Fibroblast of the aortic adventitia (primary cell): ENCODE measurements at regions not wholly inside any gene's neighbourhood (a gene's known extent, or its start where the extent isn't known, plus 50 kb on each side); places are given as distances from the start of the nearest gene placed in this dataset.

Source experiments
- DNase-seq: peaks from one replicate; pipeline ENCODE4 v3.0.0-alpha.2; 2010; ENCODE audit warnings: low read depth
- H3K4me3 ChIP-seq: 2 replicates; pipeline ENCODE4 v1.5.1; 2011; ENCODE audit warnings: low read depth, mild to moderate bottlenecking, control low read depth, low read length, moderate library complexity
- TF ChIP-seq, protein P1 (sequence below): IDR thresholded peaks from 2 replicates; pipeline ENCODE4 v1.5.1; 2011; ENCODE audit warnings: mild to moderate bottlenecking, low read length, control low read depth, inconsistent platforms; ENCODE audit not compliant: insufficient read depth

DNA sequence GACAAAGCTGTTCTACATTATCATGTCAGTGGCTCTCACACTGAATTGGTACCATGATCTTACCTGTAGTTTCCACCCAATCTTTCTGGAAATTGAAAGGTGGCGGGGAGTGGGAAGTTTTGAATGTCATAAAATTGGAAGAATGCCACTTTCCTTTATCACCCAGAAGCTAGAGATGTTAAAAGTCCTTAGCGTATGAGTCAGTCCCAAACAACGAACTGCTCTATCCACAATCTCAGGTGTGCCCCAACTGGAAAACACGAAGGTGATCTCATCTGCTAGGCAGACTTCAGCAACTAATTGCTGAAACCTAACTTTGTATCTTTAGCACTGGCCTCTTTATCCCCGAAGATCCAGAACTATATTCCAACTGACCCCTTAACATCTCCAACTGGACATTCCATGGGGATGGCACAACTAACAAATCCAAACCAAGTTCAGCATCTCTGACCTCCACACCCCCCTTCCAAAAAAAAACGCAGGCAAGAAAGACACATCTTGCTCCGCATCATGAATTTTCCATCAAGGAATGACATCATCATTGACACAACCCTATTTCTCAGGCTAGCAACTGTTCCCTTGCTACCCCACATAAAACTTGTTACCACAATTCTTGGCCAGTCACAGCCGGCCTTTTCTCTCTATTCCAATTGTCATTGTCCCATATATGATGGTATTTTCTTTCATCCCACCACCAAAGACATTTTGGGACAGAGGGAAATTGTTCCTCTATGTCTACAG lies 175.4 kb downstream of the KLF12 start:
- no peak overlapping the region for H3K4me3 ChIP-seq
- TF ChIP-seq, protein P1, sequence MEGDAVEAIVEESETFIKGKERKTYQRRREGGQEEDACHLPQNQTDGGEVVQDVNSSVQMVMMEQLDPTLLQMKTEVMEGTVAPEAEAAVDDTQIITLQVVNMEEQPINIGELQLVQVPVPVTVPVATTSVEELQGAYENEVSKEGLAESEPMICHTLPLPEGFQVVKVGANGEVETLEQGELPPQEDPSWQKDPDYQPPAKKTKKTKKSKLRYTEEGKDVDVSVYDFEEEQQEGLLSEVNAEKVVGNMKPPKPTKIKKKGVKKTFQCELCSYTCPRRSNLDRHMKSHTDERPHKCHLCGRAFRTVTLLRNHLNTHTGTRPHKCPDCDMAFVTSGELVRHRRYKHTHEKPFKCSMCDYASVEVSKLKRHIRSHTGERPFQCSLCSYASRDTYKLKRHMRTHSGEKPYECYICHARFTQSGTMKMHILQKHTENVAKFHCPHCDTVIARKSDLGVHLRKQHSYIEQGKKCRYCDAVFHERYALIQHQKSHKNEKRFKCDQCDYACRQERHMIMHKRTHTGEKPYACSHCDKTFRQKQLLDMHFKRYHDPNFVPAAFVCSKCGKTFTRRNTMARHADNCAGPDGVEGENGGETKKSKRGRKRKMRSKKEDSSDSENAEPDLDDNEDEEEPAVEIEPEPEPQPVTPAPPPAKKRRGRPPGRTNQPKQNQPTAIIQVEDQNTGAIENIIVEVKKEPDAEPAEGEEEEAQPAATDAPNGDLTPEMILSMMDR = no peak
- DNase-seq = no peak

- TF ChIP-seq, protein P1 = no peak
- H3K4me3 ChIP-seq = no peak overlapping the region
- no peak for DNase-seq
These were observed 176.3 kb downstream of the KLF12 start for GRCh38 chr13:73957889-73958288.

GRCh38 chr13:73956795-73957408 lies 177.3 kb downstream of the KLF12 start:
- no peak for DNase-seq
- TF ChIP-seq, protein P1 = no peak
- H3K4me3 ChIP-seq = no peak overlapping the region

DNA sequence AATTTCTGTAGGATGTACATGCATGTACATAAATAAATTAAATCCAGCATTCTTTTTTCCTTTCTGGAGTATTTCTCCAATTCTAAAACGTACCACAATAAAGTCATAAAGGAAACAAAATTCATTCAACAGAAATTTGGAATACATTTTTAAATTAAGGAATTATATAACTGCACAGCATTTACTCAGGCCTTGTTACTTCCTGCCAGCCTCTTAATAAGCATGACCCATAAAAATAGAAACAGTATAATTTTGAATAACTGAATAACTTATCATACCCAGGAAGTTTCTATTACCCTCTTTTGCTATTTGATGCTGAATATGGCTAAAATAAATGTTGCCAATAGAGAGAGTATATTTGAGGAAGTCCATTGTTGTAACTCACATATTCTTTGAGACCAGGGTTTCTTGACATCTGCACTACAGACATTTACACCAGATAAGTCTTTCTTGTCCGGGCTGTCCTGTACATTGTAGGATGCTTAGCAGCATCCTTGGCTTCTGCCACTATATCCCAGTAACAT lies 178.2 kb downstream of the KLF12 start:
- TF ChIP-seq, protein P1 = no peak
- no peak overlapping the region for H3K4me3 ChIP-seq
- DNase-seq = no peak

- H3K4me3 ChIP-seq = no peak overlapping the region
- TF ChIP-seq, protein P1 = no peak
- DNase-seq = no peak
These were observed 179.4 kb downstream of the KLF12 start for GRCh38 chr13:73954808-73955207.

DNA sequence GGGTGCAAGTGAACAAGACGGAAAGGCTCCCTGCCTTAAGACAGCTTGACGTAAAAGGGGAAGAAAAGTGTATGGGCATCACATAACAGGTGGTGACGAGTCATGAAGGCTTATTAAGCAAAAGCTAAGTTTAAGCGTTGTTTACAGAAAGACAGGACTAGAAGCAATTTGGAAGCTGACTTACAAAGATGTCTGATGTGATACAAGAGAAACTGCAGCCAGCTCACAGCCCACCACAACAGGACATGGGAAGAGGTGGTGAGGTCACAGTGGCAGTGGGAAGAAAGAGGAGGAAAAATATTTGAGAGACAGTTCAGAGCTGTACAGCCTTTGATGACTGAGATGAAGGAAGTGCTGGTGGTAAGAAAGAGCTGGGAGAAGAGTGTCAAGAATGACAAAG lies 181.6 kb downstream of the KLF12 start:
- DNase-seq = no peak

More for the DNA sequence above, 181.6 kb downstream of the KLF12 start:
- no peak overlapping the region for H3K4me3 ChIP-seq
- TF ChIP-seq, protein P1 = no peak
